ENCODE measurements at regions not wholly inside any gene's neighbourhood (a gene's known extent, or its start where the extent isn't known, plus 50 kb on each side); places are given as distances from the start of the nearest gene placed in this dataset.

DNA sequence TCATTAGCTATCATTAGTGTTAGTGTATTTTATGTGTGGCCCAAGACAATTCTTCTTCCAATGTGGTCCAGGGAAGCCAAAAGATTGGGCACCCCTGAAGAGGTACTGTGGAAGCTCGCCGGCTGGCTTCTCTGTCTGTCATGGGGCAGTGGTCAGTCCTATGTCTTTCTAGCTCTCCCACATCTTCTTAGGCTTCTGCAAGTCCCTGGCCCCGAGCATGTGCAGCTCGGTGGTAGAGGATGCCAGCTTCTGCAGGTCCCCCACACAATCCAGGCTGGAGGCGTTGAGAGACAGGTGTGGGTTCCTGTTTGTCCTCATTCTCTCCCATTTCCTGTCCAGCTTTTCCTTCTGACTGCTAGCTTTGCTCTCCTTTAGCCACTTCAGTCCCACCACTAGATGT is 134.1 kb upstream of the NALF2 start:
- 82 to 83% methylated on average over 1 to 2 of the region's 5 CpGs for WGBS, 2 donors (ENCODE audit: low coverage in 1 of 2)
- no peak for ATAC-seq

DNA sequence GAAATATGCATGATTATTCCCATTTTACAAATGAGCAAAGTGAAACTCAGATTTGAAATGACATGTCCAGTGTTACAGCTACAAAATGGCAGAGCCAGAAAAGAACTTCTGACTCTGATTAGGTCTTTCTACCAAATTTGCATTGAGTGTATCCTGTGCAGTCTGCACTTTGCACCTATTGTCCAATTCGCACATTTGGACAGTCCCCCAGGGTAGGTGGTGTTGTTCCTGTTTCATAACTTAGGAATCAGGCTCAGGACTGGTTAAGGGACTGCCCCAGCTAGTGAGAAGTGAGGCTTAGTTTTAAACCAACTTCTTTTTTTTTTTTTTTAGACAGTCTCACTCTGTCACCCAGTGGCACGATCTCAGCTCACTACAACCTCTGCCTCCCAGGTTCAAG is 137.9 kb upstream of the NALF2 start:
- no peaks in the 10 kb centered on the region for H3K9me3 ChIP-seq
- WGBS, 2 donors (ENCODE audit: low coverage in 1 of 2), result no CpG with 5 or more reads among the region's 2 CpGs
- no peaks in the 10 kb centered on the region for H3K4me1 ChIP-seq
- H3K27ac ChIP-seq, result no peak overlapping the region
- H3K4me3 ChIP-seq, result no peak overlapping the region
- H3K36me3 ChIP-seq, result no peaks in the 10 kb centered on the region
- H3K27me3 ChIP-seq, result no peaks in the 10 kb centered on the region
- TF ChIP-seq POLR2A (IDR thresholded peaks at IDR 0.05) (no peak), EP300 (IDR thresholded peaks at IDR 0.05) (no peak), POLR2AphosphoS5 (IDR thresholded peaks at IDR 0.05) (no peak)
- TF ChIP-seq, protein P1, sequence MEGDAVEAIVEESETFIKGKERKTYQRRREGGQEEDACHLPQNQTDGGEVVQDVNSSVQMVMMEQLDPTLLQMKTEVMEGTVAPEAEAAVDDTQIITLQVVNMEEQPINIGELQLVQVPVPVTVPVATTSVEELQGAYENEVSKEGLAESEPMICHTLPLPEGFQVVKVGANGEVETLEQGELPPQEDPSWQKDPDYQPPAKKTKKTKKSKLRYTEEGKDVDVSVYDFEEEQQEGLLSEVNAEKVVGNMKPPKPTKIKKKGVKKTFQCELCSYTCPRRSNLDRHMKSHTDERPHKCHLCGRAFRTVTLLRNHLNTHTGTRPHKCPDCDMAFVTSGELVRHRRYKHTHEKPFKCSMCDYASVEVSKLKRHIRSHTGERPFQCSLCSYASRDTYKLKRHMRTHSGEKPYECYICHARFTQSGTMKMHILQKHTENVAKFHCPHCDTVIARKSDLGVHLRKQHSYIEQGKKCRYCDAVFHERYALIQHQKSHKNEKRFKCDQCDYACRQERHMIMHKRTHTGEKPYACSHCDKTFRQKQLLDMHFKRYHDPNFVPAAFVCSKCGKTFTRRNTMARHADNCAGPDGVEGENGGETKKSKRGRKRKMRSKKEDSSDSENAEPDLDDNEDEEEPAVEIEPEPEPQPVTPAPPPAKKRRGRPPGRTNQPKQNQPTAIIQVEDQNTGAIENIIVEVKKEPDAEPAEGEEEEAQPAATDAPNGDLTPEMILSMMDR (IDR thresholded peaks at IDR 0.05), result no peak
- no peak for ATAC-seq

More for the DNA sequence above, 134.1 kb upstream of the NALF2 start:
- Histone ChIP-seq H3K27ac (no peak overlapping the region), H3K4me3 (no peak overlapping the region), H3K27me3 (no peaks in the 10 kb centered on the region), H3K4me1 (no peaks in the 10 kb centered on the region), H3K36me3 (no peaks in the 10 kb centered on the region), H3K9me3 (no peaks in the 10 kb centered on the region)
- TF ChIP-seq, protein P1 (IDR thresholded peaks at IDR 0.05), result no peak
- no peak for TF ChIP-seq POLR2AphosphoS5 (IDR thresholded peaks at IDR 0.05)
- TF ChIP-seq EP300 (IDR thresholded peaks at IDR 0.05), result no peak
- TF ChIP-seq POLR2A (IDR thresholded peaks at IDR 0.05), result no peak

DNA sequence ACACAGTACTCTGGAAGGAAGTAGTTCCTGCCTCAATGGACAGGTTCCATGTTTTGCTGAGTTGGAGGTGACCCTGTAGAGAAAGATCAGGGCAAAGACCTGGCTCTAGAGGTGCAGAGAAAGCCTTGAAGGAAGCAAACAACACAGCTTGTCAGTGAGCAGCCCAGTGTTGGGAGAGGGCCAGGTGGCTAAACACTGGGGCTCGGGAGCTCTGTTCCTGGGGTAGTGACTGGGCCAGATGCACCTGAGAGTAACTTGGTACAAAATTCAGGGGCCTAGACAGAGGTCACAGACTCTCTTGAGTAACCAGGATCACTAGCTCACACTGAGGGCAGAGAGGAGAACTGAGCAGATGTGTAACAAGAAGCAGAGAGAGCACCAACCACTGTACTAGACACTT is 138.4 kb upstream of the NALF2 start:
- WGBS, 2 donors (ENCODE audit: low coverage in 1 of 2), result 67% methylated on average over 1 of the region's 1 CpG; no CpG with 5 or more reads in 1 of the 2 donors
- TF ChIP-seq, protein P1 (IDR thresholded peaks at IDR 0.05), result no peak
- no peak for TF ChIP-seq POLR2AphosphoS5 (IDR thresholded peaks at IDR 0.05)
- no peak for TF ChIP-seq EP300 (IDR thresholded peaks at IDR 0.05)
- no peak for TF ChIP-seq POLR2A (IDR thresholded peaks at IDR 0.05)
- Histone ChIP-seq H3K36me3 (no peaks in the 10 kb centered on the region), H3K4me1 (no peaks in the 10 kb centered on the region), H3K9me3 (no peaks in the 10 kb centered on the region), H3K27me3 (no peaks in the 10 kb centered on the region), H3K4me3 (no peak overlapping the region), H3K27ac (no peak overlapping the region)
- no peak for ATAC-seq

DNA sequence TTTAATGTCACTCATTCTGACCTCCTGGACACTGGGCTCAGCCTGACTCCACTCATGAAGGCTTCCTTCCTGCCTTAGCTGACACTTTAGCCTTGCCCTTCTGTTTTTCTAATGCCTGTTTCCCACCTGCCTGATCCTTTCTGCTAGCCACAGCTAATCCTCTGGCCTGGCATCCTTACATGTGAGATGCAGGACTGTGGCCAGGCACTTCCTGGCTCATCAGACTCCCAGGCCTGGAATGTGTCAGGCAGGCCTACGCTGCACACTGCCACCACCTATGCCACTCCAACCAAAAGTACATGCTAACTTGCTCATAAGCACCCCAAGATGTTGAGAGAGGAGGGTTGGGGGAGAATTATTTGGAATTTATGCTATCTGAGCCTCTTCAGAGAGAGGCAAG is 138.8 kb upstream of the NALF2 start:
- Histone ChIP-seq H3K27ac (no peak overlapping the region), H3K9me3 (no peaks in the 10 kb centered on the region), H3K4me3 (no peak overlapping the region), H3K36me3 (no peaks in the 10 kb centered on the region), H3K4me1 (no peaks in the 10 kb centered on the region), H3K27me3 (no peaks in the 10 kb centered on the region)
- no peak for ATAC-seq
- WGBS, 2 donors (ENCODE audit: low coverage in 1 of 2), result no CpG with 5 or more reads among the region's 1 CpG
- no peak for TF ChIP-seq EP300 (IDR thresholded peaks at IDR 0.05)
- TF ChIP-seq, protein P1 (IDR thresholded peaks at IDR 0.05), result no peak
- TF ChIP-seq POLR2A (IDR thresholded peaks at IDR 0.05), result no peak
- no peak for TF ChIP-seq POLR2AphosphoS5 (IDR thresholded peaks at IDR 0.05)

DNA sequence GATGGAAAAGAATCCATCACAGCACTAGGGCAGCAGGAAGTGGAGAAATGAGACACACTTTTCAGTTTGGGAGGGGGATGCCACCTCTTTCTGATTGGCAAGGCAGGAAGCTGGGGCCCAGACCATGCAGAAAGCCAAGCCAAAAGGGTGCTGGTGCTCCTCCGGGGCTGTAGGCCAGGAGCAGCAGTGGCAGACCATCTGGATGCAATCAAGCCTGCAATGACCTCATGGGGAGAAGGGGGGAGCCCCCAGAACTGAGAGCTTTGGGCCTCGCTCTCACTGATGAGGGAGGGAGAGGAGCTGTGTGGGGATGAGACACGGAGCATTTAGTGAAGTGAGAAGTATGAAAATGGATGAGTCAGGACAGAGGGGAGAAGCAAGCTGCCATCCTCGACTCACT is 141.3 kb upstream of the NALF2 start:
- peak; percentile 47 for ATAC-seq
- Histone ChIP-seq H3K27me3 (no peaks in the 10 kb centered on the region), H3K4me3 (no peak overlapping the region), H3K27ac (no peak overlapping the region), H3K36me3 (no peaks in the 10 kb centered on the region), H3K9me3 (no peaks in the 10 kb centered on the region), H3K4me1 (no peaks in the 10 kb centered on the region)
- TF ChIP-seq POLR2AphosphoS5 (IDR thresholded peaks at IDR 0.05) (no peak), POLR2A (IDR thresholded peaks at IDR 0.05) (no peak), EP300 (IDR thresholded peaks at IDR 0.05) (no peak)
- TF ChIP-seq, protein P1 (IDR thresholded peaks at IDR 0.05), result no peak
- WGBS, 2 donors (ENCODE audit: low coverage in 1 of 2), result 0 to 49% methylated on average over 1 to 3 of the region's 4 CpGs

Measured in gastroesophageal sphincter (tissue), 4 donors.